ENCODE measurements at regions not wholly inside any gene's neighbourhood (a gene's known extent, or its start where the extent isn't known, plus 50 kb on each side); places are given as distances from the start of the nearest gene placed in this dataset.

DNA sequence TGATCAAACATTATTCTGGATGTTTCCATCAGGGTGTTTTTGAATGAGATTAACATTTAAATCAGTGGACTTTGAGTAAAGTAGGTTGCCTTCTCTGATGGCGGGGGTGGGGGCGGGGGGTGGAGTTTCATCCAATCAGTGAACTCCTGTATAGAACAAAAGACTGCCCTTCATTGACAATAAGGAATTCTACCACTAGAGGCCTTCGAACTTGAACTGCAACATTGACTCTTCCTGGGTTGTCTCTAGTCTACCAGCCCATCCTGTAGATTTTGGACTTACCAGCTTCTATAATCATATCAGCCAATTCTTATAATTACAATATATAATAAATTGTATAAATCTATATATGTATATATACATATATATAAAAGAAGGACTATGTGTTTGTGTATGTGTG lies 520.4 kb upstream of the CXADR start:
- H3K36me3 ChIP-seq (ENCODE audit: insufficient read depth, low read length) = no peaks in the 10 kb centered on the region
- peaks cover 4% of the 10 kb centered on the region; the same call in 1 of the 2 replicates for H3K9me3 ChIP-seq (ENCODE audit: control insufficient read depth, insufficient read depth, low read length)
- no peak overlapping the region for H3K9ac ChIP-seq (ENCODE audit: low read depth, low read length)
- no peaks in the 10 kb centered on the region for H3K4me1 ChIP-seq (ENCODE audit: insufficient read depth, low read length)

DNA sequence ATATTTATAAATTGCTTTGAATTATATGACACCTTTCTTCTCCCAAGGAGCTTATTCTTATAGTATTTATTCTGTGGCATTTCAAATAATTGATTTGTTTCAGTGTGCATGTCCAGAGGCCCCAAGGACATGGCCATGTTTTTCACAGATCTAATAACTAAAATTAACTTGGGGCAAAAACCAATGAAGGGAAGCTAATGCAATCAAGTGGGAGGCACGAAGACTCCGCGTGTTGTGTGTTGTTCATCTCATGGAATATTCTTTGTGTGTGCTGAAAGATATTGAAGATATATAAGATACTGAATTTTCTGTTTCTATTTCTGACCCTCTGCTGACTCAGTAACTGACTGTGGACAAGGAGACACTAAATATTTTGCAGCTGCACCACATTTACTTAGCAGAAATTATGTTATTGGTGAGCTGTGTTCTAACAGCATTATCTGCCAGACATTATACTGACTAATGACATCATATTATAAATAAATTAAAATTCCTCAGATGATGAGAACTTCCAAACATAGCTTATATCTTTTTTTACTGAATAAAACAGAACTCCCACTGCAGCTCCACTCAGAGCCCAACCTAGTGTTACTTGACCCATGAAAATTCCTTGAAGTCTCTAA lies 519.3 kb upstream of the CXADR start:
- Histone ChIP-seq H3K36me3 (ENCODE audit: insufficient read depth, low read length) (no peaks in the 10 kb centered on the region), H3K9me3 (ENCODE audit: control insufficient read depth, insufficient read depth, low read length) (peaks cover 4% of the 10 kb centered on the region; the same call in 1 of the 2 replicates), H3K4me1 (ENCODE audit: insufficient read depth, low read length) (no peaks in the 10 kb centered on the region), H3K9ac (ENCODE audit: low read depth, low read length) (no peak overlapping the region)

DNA sequence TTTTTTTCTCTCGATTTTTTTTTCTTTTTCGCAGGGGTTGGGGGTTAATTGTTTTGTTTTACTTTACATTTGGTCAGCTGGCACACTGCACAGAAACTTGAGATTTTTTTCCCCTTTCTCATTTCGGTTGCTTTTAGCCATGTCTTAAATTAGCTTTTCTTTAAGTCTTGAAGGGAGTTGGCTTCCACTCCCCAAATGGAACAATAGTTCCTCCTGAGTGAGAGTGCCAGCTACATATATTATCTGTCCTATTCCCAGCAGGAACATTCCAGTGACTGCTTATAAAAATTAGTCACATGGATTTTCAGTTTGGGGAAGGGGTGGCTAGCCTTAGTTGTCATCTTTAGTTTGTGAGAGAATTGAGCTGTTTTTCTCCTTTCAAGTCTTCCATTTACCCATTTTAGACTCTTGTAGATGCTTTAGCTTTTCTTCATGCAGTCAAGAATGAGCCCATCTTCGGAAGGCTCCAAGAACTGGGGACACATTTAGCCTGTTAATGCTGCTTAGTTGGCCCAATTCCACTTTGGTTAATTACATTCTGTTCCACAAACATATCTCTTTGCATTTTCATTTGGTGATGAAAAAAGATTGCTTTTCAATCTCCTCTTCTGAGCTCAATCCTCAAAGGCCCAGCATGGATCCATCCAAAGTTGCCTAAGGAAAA lies 510.1 kb upstream of the CXADR start:
- Histone ChIP-seq H3K4me1 (ENCODE audit: insufficient read depth, low read length) (peaks cover 6% of the 10 kb centered on the region), H3K9ac (ENCODE audit: low read depth, low read length) (no peak overlapping the region), H3K9me3 (ENCODE audit: control insufficient read depth, insufficient read depth, low read length) (no peaks in the 10 kb centered on the region; the same call in 1 of the 2 replicates), H3K36me3 (ENCODE audit: insufficient read depth, low read length) (no peaks in the 10 kb centered on the region)

- no peaks in the 10 kb centered on the region; the same call in 1 of the 2 replicates for H3K9me3 ChIP-seq (ENCODE audit: control insufficient read depth, insufficient read depth, low read length)
- peaks cover 6% of the 10 kb centered on the region for H3K4me1 ChIP-seq (ENCODE audit: insufficient read depth, low read length)
- no peaks in the 10 kb centered on the region for H3K36me3 ChIP-seq (ENCODE audit: insufficient read depth, low read length)
- no peak overlapping the region for H3K9ac ChIP-seq (ENCODE audit: low read depth, low read length)
Observed at GRCh38 chr21:17003258-17003615, 509.6 kb upstream of the CXADR start.

DNA sequence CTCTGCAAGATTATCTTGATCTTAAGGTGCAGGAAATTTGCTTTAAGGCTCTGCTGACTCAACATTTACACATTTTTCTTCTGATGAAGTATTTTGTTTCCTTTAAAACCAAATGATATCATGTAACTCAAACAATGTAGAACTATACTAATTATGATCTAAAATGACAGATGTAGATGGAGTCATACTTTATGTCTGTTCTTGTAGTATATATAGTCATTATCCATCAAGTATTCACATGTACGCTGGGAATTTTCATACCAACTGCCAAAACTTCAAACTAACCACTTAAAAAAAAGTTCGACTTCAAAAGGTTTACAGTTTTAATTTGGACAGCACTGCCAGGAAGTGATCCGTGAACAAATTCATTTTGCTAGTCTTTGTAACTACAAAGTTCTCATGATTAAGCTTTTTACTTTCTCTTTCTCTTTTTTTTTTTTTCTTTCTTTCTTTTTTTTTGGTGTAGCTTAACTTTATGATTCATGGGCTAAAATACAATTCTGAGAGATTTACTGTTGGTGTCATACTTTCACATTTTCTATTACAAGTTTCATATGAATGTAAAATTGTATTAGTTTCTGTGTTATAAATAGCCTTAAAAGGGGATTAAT lies 509.0 kb upstream of the CXADR start:
- Histone ChIP-seq H3K9ac (ENCODE audit: low read depth, low read length) (no peak overlapping the region), H3K9me3 (ENCODE audit: control insufficient read depth, insufficient read depth, low read length) (no peaks in the 10 kb centered on the region; the same call in 1 of the 2 replicates), H3K4me1 (ENCODE audit: insufficient read depth, low read length) (peaks cover 6% of the 10 kb centered on the region), H3K36me3 (ENCODE audit: insufficient read depth, low read length) (no peaks in the 10 kb centered on the region)

GRCh38 chr21:17032141-17032655 lies 480.6 kb upstream of the CXADR start:
- Histone ChIP-seq H3K9me3 (ENCODE audit: control insufficient read depth, insufficient read depth, low read length) (no peaks in the 10 kb centered on the region; the same call in 1 of the 2 replicates), H3K9ac (ENCODE audit: low read depth, low read length) (no peak overlapping the region), H3K4me1 (ENCODE audit: insufficient read depth, low read length) (0 out of 2 replicates have a peak, but pooled peaks cover 4% of the 10 kb centered on the region), H3K36me3 (ENCODE audit: insufficient read depth, low read length) (no peaks in the 10 kb centered on the region)

GRCh38 chr21:17044696-17045095 lies 468.1 kb upstream of the CXADR start:
- peaks cover 2% of the 10 kb centered on the region; the same call in 1 of the 2 replicates for H3K9me3 ChIP-seq (ENCODE audit: control insufficient read depth, insufficient read depth, low read length)
- H3K36me3 ChIP-seq (ENCODE audit: insufficient read depth, low read length) = no peaks in the 10 kb centered on the region
- no peaks in the 10 kb centered on the region for H3K4me1 ChIP-seq (ENCODE audit: insufficient read depth, low read length)
- H3K9ac ChIP-seq (ENCODE audit: low read depth, low read length) = no peak overlapping the region

- H3K9ac ChIP-seq (ENCODE audit: low read depth, low read length) = no peak overlapping the region
- no peaks in the 10 kb centered on the region for H3K4me1 ChIP-seq (ENCODE audit: insufficient read depth, low read length)
- peaks cover 2% of the 10 kb centered on the region; the same call in 1 of the 2 replicates for H3K9me3 ChIP-seq (ENCODE audit: control insufficient read depth, insufficient read depth, low read length)
- H3K36me3 ChIP-seq (ENCODE audit: insufficient read depth, low read length) = no peaks in the 10 kb centered on the region
Observed at GRCh38 chr21:17045214-17045853, 467.5 kb upstream of the CXADR start.

DNA sequence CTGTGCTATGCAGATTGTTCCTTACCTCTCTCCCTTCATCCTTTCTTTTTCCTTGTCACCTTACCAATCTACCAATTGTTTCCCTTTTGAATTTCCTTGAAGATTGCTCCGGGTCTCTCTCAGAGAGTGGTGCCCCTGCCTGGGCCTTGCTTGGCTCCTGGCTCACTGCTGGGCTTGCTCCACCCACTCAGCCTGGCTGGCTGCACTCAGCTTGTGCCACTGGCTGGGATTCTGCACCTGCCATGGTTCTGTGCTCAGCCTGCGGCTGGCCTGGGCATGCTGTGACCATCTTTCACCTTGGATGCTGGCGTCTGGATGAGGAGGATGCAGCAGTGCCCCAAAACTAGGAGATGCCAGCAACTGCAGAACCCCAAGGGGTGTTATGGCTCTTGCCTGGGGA lies 463.9 kb upstream of the CXADR start:
- H3K36me3 ChIP-seq (ENCODE audit: insufficient read depth, low read length) = no peaks in the 10 kb centered on the region
- peaks cover 7% of the 10 kb centered on the region; the same call in 1 of the 2 replicates for H3K4me1 ChIP-seq (ENCODE audit: insufficient read depth, low read length)
- H3K9me3 ChIP-seq (ENCODE audit: control insufficient read depth, insufficient read depth, low read length) = no peaks in the 10 kb centered on the region
- H3K9ac ChIP-seq (ENCODE audit: low read depth, low read length) = no peak overlapping the region

GRCh38 chr21:17050156-17050555 lies 462.7 kb upstream of the CXADR start:
- Histone ChIP-seq H3K4me1 (ENCODE audit: insufficient read depth, low read length) (peaks cover 7% of the 10 kb centered on the region; the same call in 1 of the 2 replicates), H3K36me3 (ENCODE audit: insufficient read depth, low read length) (no peaks in the 10 kb centered on the region), H3K9ac (ENCODE audit: low read depth, low read length) (no peak overlapping the region), H3K9me3 (ENCODE audit: control insufficient read depth, insufficient read depth, low read length) (no peaks in the 10 kb centered on the region)

DNA sequence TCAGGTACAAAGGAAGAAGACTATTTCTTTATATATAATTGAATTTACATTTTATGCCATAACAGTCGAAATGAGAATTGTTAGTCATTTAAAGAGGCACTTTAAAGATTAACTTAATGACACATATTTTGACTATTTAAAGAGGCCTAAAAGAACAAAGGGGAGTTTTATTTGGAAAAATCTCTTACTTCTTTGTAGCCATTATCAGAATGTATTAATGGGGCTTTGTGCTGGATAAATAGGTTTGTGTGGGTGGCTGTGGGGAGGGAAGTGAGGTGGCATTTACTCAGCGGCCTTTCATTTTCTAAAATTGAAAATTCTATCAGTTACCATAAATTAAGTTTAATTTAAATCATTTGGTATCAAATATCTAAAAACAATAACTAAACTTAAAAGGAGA lies 462.2 kb upstream of the CXADR start:
- no peaks in the 10 kb centered on the region for H3K36me3 ChIP-seq (ENCODE audit: insufficient read depth, low read length)
- no peak overlapping the region for H3K9ac ChIP-seq (ENCODE audit: low read depth, low read length)

DNA sequence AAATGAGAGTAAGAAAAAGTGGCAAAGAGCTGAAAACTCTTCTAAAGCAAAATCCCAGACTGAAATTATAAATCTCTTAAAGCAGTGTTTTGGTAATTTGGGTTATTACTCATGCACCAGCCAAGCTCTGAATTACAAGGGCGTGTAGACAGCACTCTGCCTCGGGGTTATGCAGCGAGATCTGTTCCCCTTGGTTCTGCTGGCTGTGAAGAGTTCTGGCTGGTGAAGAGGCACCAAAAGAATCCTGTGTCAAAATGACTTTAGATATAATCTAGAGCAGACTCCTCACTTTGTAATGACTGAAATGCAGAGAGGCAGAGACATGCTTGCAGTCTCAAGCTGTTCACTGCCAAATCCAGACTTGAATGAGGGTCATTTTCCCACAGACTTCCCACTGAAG lies 461.8 kb upstream of the CXADR start:
- H3K36me3 ChIP-seq (ENCODE audit: insufficient read depth, low read length) = no peaks in the 10 kb centered on the region
- H3K9me3 ChIP-seq (ENCODE audit: control insufficient read depth, insufficient read depth, low read length) = no peaks in the 10 kb centered on the region
- H3K9ac ChIP-seq (ENCODE audit: low read depth, low read length) = no peak overlapping the region
- H3K4me1 ChIP-seq (ENCODE audit: insufficient read depth, low read length) = peaks cover 7% of the 10 kb centered on the region; the same call in 1 of the 2 replicates

More for the DNA sequence above, 462.2 kb upstream of the CXADR start:
- H3K4me1 ChIP-seq (ENCODE audit: insufficient read depth, low read length) = peaks cover 7% of the 10 kb centered on the region; the same call in 1 of the 2 replicates
- no peaks in the 10 kb centered on the region for H3K9me3 ChIP-seq (ENCODE audit: control insufficient read depth, insufficient read depth, low read length)

DNA sequence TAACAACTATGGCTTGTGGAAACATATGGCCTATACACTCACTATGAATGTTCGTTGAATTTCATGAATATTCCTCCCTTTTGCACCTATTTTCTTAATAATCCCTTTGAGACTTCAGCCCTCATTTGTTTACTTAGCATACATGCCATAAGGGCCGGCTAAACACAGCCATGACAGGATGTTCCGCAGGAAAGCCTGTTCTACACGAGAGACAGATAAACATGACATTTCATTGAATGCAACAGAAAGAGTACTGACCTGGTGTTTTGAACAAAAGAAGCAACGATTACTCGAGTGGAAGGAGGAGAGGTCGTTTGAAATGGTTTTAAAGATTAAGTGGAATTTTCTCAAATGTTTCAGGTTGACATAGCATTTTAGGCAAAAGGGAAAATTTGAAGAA lies 459.5 kb upstream of the CXADR start:
- H3K9me3 ChIP-seq (ENCODE audit: control insufficient read depth, insufficient read depth, low read length) = no peaks in the 10 kb centered on the region
- no peak overlapping the region for H3K9ac ChIP-seq (ENCODE audit: low read depth, low read length)
- H3K4me1 ChIP-seq (ENCODE audit: insufficient read depth, low read length) = peaks cover 7% of the 10 kb centered on the region; the same call in 1 of the 2 replicates
- H3K36me3 ChIP-seq (ENCODE audit: insufficient read depth, low read length) = peaks cover 3% of the 10 kb centered on the region; the same call in 1 of the 2 replicates

DNA sequence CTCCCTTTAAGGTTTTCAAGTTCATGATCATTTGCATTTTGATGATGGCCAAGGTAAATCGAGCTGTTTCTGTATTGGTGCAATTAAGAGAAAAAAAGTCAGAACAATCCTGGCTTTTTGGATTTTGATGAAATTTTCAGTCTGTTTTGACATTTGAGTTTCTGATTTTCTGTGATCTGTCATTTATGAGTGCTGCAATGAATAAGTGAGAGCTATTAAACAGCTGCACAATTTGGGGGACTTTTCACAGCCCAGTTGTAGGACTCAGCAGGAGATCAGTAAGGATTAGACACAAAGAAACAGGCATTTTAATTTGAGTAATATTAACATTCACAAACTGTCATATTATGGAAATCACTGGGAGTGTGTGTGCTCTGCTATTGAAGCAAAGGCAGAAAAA lies 452.9 kb upstream of the CXADR start:
- H3K36me3 ChIP-seq (ENCODE audit: insufficient read depth, low read length) = peaks cover 3% of the 10 kb centered on the region; the same call in 1 of the 2 replicates
- no peak overlapping the region for H3K9ac ChIP-seq (ENCODE audit: low read depth, low read length)
- no peaks in the 10 kb centered on the region for H3K9me3 ChIP-seq (ENCODE audit: control insufficient read depth, insufficient read depth, low read length)
- H3K4me1 ChIP-seq (ENCODE audit: insufficient read depth, low read length) = no peaks in the 10 kb centered on the region

Measured in ES-I3 (cell line).